ENCODE measurements at regions not wholly inside any gene's neighbourhood (a gene's known extent, or its start where the extent isn't known, plus 50 kb on each side); places are given as distances from the start of the nearest gene placed in this dataset.

GRCh38 chr3:72470904-72471417, 377.3 kb downstream of the SHQ1 start:
- Histone ChIP-seq H3K27me3 (replicated peaks; ENCODE audit: control insufficient read depth, insufficient read depth, low read length) (no peaks in the 10 kb centered on the region), H3K4me3 (replicated peaks; ENCODE audit: low read depth, low read length) (no peak overlapping the region), H3K36me3 (ENCODE audit: control insufficient read depth, insufficient read depth, low read length) (no peaks in the 10 kb centered on the region)
- DNase-seq (ENCODE audit: extremely low read depth, insufficient read length): no peak
- TF ChIP-seq CTCF (IDR thresholded peaks at IDR 0.05; ENCODE audit: insufficient read depth, low read length, poor library complexity, severe bottlenecking): no peak

- H3K27me3 ChIP-seq (replicated peaks; ENCODE audit: control insufficient read depth, insufficient read depth, low read length): no peaks in the 10 kb centered on the region; the same call in 1 of the 2 replicates
- H3K4me3 ChIP-seq (replicated peaks; ENCODE audit: low read depth, low read length): no peak overlapping the region
- H3K36me3 ChIP-seq (ENCODE audit: control insufficient read depth, insufficient read depth, low read length): no peaks in the 10 kb centered on the region
- TF ChIP-seq CTCF (IDR thresholded peaks at IDR 0.05; ENCODE audit: insufficient read depth, low read length, poor library complexity, severe bottlenecking): no peak
- no peak for DNase-seq (ENCODE audit: extremely low read depth, insufficient read length)
These were observed 382.4 kb downstream of the SHQ1 start for GRCh38 chr3:72465853-72466252.

- no peak for TF ChIP-seq CTCF (IDR thresholded peaks at IDR 0.05; ENCODE audit: insufficient read depth, low read length, poor library complexity, severe bottlenecking)
- Histone ChIP-seq H3K27me3 (replicated peaks; ENCODE audit: control insufficient read depth, insufficient read depth, low read length) (no peaks in the 10 kb centered on the region; the same call in 1 of the 2 replicates), H3K4me3 (replicated peaks; ENCODE audit: low read depth, low read length) (no peak overlapping the region), H3K36me3 (ENCODE audit: control insufficient read depth, insufficient read depth, low read length) (no peaks in the 10 kb centered on the region)
- no peak for DNase-seq (ENCODE audit: extremely low read depth, insufficient read length)
These were observed 385.2 kb downstream of the SHQ1 start for GRCh38 chr3:72463083-72463482.

GRCh38 chr3:72462595-72463011, 385.6 kb downstream of the SHQ1 start:
- Histone ChIP-seq H3K36me3 (ENCODE audit: control insufficient read depth, insufficient read depth, low read length) (no peaks in the 10 kb centered on the region), H3K4me3 (replicated peaks; ENCODE audit: low read depth, low read length) (no peak overlapping the region), H3K27me3 (replicated peaks; ENCODE audit: control insufficient read depth, insufficient read depth, low read length) (no peaks in the 10 kb centered on the region; the same call in 1 of the 2 replicates)
- DNase-seq (ENCODE audit: extremely low read depth, insufficient read length): no peak
- no peak for TF ChIP-seq CTCF (IDR thresholded peaks at IDR 0.05; ENCODE audit: insufficient read depth, low read length, poor library complexity, severe bottlenecking)

GRCh38 chr3:72461787-72462186, 386.5 kb downstream of the SHQ1 start:
- no peak for TF ChIP-seq CTCF (IDR thresholded peaks at IDR 0.05; ENCODE audit: insufficient read depth, low read length, poor library complexity, severe bottlenecking)
- H3K27me3 ChIP-seq (replicated peaks; ENCODE audit: control insufficient read depth, insufficient read depth, low read length): no peaks in the 10 kb centered on the region; the same call in 1 of the 2 replicates
- H3K4me3 ChIP-seq (replicated peaks; ENCODE audit: low read depth, low read length): no peak overlapping the region
- DNase-seq (ENCODE audit: extremely low read depth, insufficient read length): no peak
- no peaks in the 10 kb centered on the region for H3K36me3 ChIP-seq (ENCODE audit: control insufficient read depth, insufficient read depth, low read length)
